Stimulated activated memory B cell treated with anti-CD40 and anti-IgM and Interleukin-4, amounts not matched to agents 10 μg/mL and 1 μg/mL and 100 μg/mL, for 72 hours (primary cell): ENCODE measurements at regions not wholly inside any gene's neighbourhood (a gene's known extent, or its start where the extent isn't known, plus 50 kb on each side); places are given as distances from the start of the nearest gene placed in this dataset.

ENCODE experiments used
- ATAC-seq: fragments of 150-1000 bp; cut with Tn5 transposase; 2 replicates; pipeline ENCODE4 v1.10.0; 2021
- H3K27ac Mint-ChIP-seq: one replicate; pipeline ENCODE4 v1.8.0; 2022; ENCODE audit warnings: mild to moderate bottlenecking, mixed read lengths
- H3K27me3 Mint-ChIP-seq: one replicate; pipeline ENCODE4 v1.8.0; 2022; ENCODE audit warnings: mixed read lengths
- H3K36me3 Mint-ChIP-seq: one replicate; pipeline ENCODE4 v1.8.0; 2022; ENCODE audit warnings: mixed read lengths
- H3K4me1 Mint-ChIP-seq: one replicate; pipeline ENCODE4 v1.8.0; 2022; ENCODE audit warnings: mixed read lengths
- H3K4me3 Mint-ChIP-seq: one replicate; pipeline ENCODE4 v1.8.0; 2022; ENCODE audit warnings: mild to moderate bottlenecking, moderate library complexity, mixed read lengths
- H3K9me3 Mint-ChIP-seq: one replicate; pipeline ENCODE4 v1.8.0; 2022; ENCODE audit warnings: mixed read lengths

DNA sequence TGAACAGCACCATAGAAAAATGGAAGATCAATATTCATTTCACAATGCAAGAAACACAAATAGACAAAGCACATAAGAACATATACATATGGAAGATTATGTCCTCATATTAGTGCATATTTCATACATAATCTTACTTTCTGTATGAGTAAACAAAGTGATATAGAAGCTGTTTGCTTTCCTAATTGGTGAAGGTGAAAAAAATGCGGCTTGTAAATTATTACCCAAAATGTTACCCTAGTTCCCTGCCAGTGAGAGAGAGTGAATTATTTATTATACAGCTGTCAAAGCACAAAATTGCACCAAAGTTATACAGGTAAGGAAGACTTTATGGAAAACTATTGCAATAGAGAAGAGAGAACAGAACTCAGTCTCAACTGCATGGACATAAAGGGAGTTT is 1485.0 kb upstream of the CDH9 start:
- no peaks in the 10 kb centered on the region for H3K4me1 Mint-ChIP-seq
- no peak for ATAC-seq
- no peak overlapping the region for H3K27ac Mint-ChIP-seq
- no peaks in the 10 kb centered on the region for H3K27me3 Mint-ChIP-seq
- peaks cover 8% of the 10 kb centered on the region for H3K9me3 Mint-ChIP-seq
- no peaks in the 10 kb centered on the region for H3K36me3 Mint-ChIP-seq
- H3K4me3 Mint-ChIP-seq = no peak overlapping the region

GRCh38 chr5:28517691-28518090 is 1479.3 kb upstream of the CDH9 start:
- no peak overlapping the region for H3K4me3 Mint-ChIP-seq
- peaks cover 6% of the 10 kb centered on the region for H3K9me3 Mint-ChIP-seq

GRCh38 chr5:28516722-28517121 is 1478.3 kb upstream of the CDH9 start:
- peaks cover 4% of the 10 kb centered on the region for H3K9me3 Mint-ChIP-seq
- H3K27ac Mint-ChIP-seq = no peak overlapping the region
- no peaks in the 10 kb centered on the region for H3K4me1 Mint-ChIP-seq
- H3K4me3 Mint-ChIP-seq = no peak overlapping the region
- ATAC-seq = no peak
- no peaks in the 10 kb centered on the region for H3K36me3 Mint-ChIP-seq
- H3K27me3 Mint-ChIP-seq = no peaks in the 10 kb centered on the region

More at GRCh38 chr5:28517691-28518090, 1479.3 kb upstream of the CDH9 start:
- Mint-ChIP-seq H3K27me3 (no peaks in the 10 kb centered on the region), H3K36me3 (no peaks in the 10 kb centered on the region), H3K4me1 (no peaks in the 10 kb centered on the region), H3K27ac (no peak overlapping the region)
- ATAC-seq = no peak

- no peak for ATAC-seq
- H3K4me1 Mint-ChIP-seq = no peaks in the 10 kb centered on the region
- no peak overlapping the region for H3K4me3 Mint-ChIP-seq
- H3K27me3 Mint-ChIP-seq = no peaks in the 10 kb centered on the region
- no peak overlapping the region for H3K27ac Mint-ChIP-seq
- H3K36me3 Mint-ChIP-seq = no peaks in the 10 kb centered on the region
- H3K9me3 Mint-ChIP-seq = no peaks in the 10 kb centered on the region
Measured at GRCh38 chr5:28512648-28513047, 1474.3 kb upstream of the CDH9 start.

DNA sequence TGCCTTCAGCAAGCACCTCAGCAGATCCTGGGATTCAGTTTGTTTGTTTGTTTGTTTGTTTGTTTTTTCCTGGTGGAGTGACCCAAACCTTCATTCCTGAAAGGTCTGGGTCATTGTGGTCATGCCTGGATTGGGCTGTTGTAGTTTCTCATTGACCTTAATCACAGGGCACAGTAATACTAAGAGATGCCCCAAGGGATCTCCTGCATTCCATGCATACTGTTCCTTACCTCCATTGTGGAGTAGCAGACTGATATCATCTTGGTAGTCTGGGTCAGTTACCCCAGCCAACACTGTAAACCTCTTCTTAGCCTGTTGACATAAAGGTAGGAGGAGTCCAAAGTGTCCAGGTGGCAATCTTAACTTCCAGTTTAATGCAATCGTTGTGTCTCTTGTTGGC is 1466.7 kb upstream of the CDH9 start:
- H3K4me3 Mint-ChIP-seq = no peak overlapping the region
- ATAC-seq = no peak
- H3K27ac Mint-ChIP-seq = no peak overlapping the region
- peaks cover 3% of the 10 kb centered on the region for H3K9me3 Mint-ChIP-seq
- H3K27me3 Mint-ChIP-seq = no peaks in the 10 kb centered on the region
- H3K36me3 Mint-ChIP-seq = no peaks in the 10 kb centered on the region
- no peaks in the 10 kb centered on the region for H3K4me1 Mint-ChIP-seq

GRCh38 chr5:28500511-28500910 is 1462.1 kb upstream of the CDH9 start:
- H3K4me1 Mint-ChIP-seq = no peaks in the 10 kb centered on the region
- no peak for ATAC-seq
- H3K27ac Mint-ChIP-seq = no peak overlapping the region
- H3K36me3 Mint-ChIP-seq = no peaks in the 10 kb centered on the region
- no peak overlapping the region for H3K4me3 Mint-ChIP-seq
- H3K27me3 Mint-ChIP-seq = no peaks in the 10 kb centered on the region
- peaks cover 3% of the 10 kb centered on the region for H3K9me3 Mint-ChIP-seq

GRCh38 chr5:28499766-28500290 is 1461.4 kb upstream of the CDH9 start:
- Mint-ChIP-seq H3K36me3 (no peaks in the 10 kb centered on the region), H3K9me3 (peaks cover 3% of the 10 kb centered on the region), H3K27me3 (no peaks in the 10 kb centered on the region), H3K27ac (no peak overlapping the region), H3K4me3 (no peak overlapping the region), H3K4me1 (no peaks in the 10 kb centered on the region)
- ATAC-seq = no peak

DNA sequence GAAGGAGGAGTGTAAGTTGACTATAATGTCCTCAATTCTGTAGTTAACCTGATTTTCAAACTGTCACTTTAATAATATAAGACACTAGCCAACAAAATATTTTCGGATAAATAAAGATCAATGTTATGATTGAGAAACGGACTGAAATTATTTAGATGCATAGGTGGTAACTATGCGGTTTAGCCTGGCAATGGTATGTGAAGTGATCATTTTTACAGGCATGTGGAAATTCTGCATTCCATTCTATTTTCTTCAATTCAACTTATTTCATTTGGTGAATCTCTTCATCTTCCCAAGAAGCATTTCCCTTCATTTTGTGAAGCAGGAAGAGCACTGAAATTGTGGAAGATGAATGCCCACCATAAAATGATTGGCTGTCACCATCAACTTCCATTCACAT is 1457.5 kb upstream of the CDH9 start:
- ATAC-seq = no peak
- no peaks in the 10 kb centered on the region for H3K4me1 Mint-ChIP-seq
- no peak overlapping the region for H3K4me3 Mint-ChIP-seq
- no peaks in the 10 kb centered on the region for H3K36me3 Mint-ChIP-seq
- H3K27ac Mint-ChIP-seq = no peak overlapping the region
- peaks cover 8% of the 10 kb centered on the region for H3K9me3 Mint-ChIP-seq
- no peaks in the 10 kb centered on the region for H3K27me3 Mint-ChIP-seq

DNA sequence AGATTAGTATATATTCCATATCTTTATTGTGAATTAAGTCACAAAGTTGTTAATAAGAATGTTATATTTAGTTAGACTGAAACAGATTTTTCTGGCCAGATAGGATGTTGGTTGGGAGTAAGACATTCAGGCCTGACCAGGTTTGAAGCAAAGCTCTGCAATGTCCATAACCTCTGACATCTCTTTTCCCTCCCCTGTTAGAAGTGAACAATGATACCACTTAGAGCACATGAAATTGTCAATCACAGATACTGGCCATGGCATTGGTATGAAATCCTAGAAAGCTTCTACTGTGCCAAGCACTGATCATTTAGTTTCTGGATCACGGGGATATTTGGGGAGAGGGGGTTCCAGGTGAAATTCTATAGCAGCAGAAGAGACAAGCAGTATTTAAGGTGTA is 1455.1 kb upstream of the CDH9 start:
- Mint-ChIP-seq H3K9me3 (peaks cover 8% of the 10 kb centered on the region), H3K4me3 (no peak overlapping the region), H3K4me1 (no peaks in the 10 kb centered on the region), H3K27me3 (no peaks in the 10 kb centered on the region), H3K27ac (no peak overlapping the region), H3K36me3 (no peaks in the 10 kb centered on the region)
- no peak for ATAC-seq

- no peaks in the 10 kb centered on the region for H3K36me3 Mint-ChIP-seq
- no peak overlapping the region for H3K4me3 Mint-ChIP-seq
- ATAC-seq = no peak
- no peaks in the 10 kb centered on the region for H3K27me3 Mint-ChIP-seq
- H3K4me1 Mint-ChIP-seq = no peaks in the 10 kb centered on the region
- peaks cover 4% of the 10 kb centered on the region for H3K9me3 Mint-ChIP-seq
- H3K27ac Mint-ChIP-seq = no peak overlapping the region
Measured at GRCh38 chr5:28488752-28489151, 1450.4 kb upstream of the CDH9 start.

- no peak overlapping the region for H3K4me3 Mint-ChIP-seq
- no peak for ATAC-seq
- H3K27ac Mint-ChIP-seq = no peak overlapping the region
- H3K9me3 Mint-ChIP-seq = peaks cover 3% of the 10 kb centered on the region
- H3K4me1 Mint-ChIP-seq = no peaks in the 10 kb centered on the region
- H3K27me3 Mint-ChIP-seq = no peaks in the 10 kb centered on the region
- no peaks in the 10 kb centered on the region for H3K36me3 Mint-ChIP-seq
Measured at GRCh38 chr5:28483327-28484025, 1445.1 kb upstream of the CDH9 start.

DNA sequence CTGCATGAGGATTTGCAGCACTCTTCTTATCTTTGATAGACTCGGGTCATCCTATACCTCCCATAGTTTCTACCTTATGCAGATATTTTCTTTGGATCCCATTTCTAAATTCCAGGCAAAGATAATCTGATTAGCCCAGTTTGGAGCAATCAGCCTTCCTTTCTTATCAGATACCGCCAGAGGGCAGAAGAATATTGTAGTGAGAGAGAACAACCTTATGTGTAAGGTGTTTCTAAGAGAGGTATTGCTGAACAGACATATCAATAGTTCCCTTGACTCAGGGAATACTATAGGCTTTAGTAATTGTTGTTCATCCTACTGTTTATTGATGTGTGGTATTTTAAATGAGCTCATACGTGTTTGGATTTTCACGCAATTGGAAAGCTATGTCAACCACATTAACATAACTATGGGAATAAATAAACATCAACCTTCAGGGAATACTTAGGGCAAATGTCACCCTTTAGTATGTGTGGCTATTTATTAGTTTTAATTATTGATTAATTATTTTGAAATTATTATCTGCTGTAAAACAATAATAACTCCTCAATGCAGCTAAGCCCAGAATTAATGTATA is 1435.2 kb upstream of the CDH9 start:
- no peaks in the 10 kb centered on the region for H3K27me3 Mint-ChIP-seq
- ATAC-seq = no peak
- no peak overlapping the region for H3K4me3 Mint-ChIP-seq
- no peak overlapping the region for H3K27ac Mint-ChIP-seq
- H3K9me3 Mint-ChIP-seq = peaks cover 3% of the 10 kb centered on the region
- no peaks in the 10 kb centered on the region for H3K4me1 Mint-ChIP-seq
- H3K36me3 Mint-ChIP-seq = no peaks in the 10 kb centered on the region

- H3K27ac Mint-ChIP-seq = no peak overlapping the region
- ATAC-seq = peak; percentile 12
- H3K36me3 Mint-ChIP-seq = no peaks in the 10 kb centered on the region
- no peak overlapping the region for H3K4me3 Mint-ChIP-seq
- H3K4me1 Mint-ChIP-seq = no peaks in the 10 kb centered on the region
- H3K9me3 Mint-ChIP-seq = peaks cover 8% of the 10 kb centered on the region
- H3K27me3 Mint-ChIP-seq = no peaks in the 10 kb centered on the region
Measured at GRCh38 chr5:28468166-28468565, 1429.8 kb upstream of the CDH9 start.

DNA sequence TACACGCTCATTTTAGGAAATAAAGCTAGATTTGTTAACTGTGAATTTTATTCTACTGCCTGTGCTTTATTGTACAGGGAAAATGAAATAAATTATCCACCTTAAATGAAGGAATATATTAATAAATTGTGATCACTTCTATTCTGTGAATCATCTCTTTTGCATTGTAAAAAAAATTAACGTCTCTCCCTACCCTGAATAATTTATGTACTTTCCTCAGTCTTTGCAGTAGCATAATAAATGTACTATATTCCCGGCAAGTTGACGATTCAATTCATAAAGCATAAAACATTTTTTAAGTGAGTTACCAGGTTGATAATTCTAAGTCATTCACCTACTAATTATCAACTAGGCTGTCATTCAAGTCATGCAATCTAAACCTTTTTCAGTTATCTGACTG is 1425.3 kb upstream of the CDH9 start:
- Mint-ChIP-seq H3K27ac (no peak overlapping the region), H3K36me3 (no peaks in the 10 kb centered on the region), H3K27me3 (no peaks in the 10 kb centered on the region), H3K4me3 (no peak overlapping the region), H3K9me3 (peaks cover 10% of the 10 kb centered on the region), H3K4me1 (no peaks in the 10 kb centered on the region)
- no peak for ATAC-seq

DNA sequence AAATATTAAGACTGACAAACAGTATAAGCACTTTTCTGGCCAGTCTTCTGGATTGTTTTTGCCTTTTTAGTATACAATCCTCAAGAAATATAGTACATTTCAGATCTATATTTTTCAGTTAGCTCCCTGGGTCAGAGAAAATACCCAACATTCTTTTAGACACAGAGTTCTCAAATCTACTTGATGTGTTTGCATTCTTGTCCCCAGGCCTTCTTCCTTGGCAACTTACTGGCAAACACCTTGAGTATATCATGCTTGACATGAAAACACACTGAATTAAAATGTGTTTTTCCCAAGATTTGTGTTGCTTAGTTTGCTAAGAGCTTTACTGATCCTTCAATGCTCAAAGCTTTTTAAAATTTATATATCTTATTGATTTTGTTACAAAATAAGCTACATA is 1413.1 kb upstream of the CDH9 start:
- H3K36me3 Mint-ChIP-seq = no peaks in the 10 kb centered on the region
- ATAC-seq = no peak
- no peaks in the 10 kb centered on the region for H3K4me1 Mint-ChIP-seq
- H3K27me3 Mint-ChIP-seq = no peaks in the 10 kb centered on the region
- H3K4me3 Mint-ChIP-seq = no peak overlapping the region
- peaks cover 7% of the 10 kb centered on the region for H3K9me3 Mint-ChIP-seq
- no peak overlapping the region for H3K27ac Mint-ChIP-seq

GRCh38 chr5:28450997-28451396 is 1412.6 kb upstream of the CDH9 start:
- ATAC-seq = no peak
- H3K4me3 Mint-ChIP-seq = no peak overlapping the region
- H3K27ac Mint-ChIP-seq = no peak overlapping the region
- no peaks in the 10 kb centered on the region for H3K4me1 Mint-ChIP-seq
- H3K27me3 Mint-ChIP-seq = no peaks in the 10 kb centered on the region
- H3K36me3 Mint-ChIP-seq = no peaks in the 10 kb centered on the region
- H3K9me3 Mint-ChIP-seq = peaks cover 7% of the 10 kb centered on the region
